H1 (cell line): ENCODE measurements at regions not wholly inside any gene's neighbourhood (a gene's known extent, or its start where the extent isn't known, plus 50 kb on each side); places are given as distances from the start of the nearest gene placed in this dataset.

Experiments
- CTCF ChIA-PET: fragments of 300-600 bp; sonication (Branson Sonifier 250); formaldehyde crosslinking; loops from one replicate; lab custom pipeline; 2021; ENCODE audit not compliant: partially characterized antibody; lab: Charles Lee
- POLR2A ChIA-PET: fragments of 300-600 bp; sonication (Branson Sonifier 250); formaldehyde crosslinking; loops from one replicate; lab custom pipeline; 2021; ENCODE audit warnings: inconsistent platforms; ENCODE audit not compliant: partially characterized antibody; lab: Charles Lee
- DNase-seq, 2 experiments: peaks; one replicate each; pipeline versions ENCODE4 v3.0.0 to v3.0.0-alpha.2; 2010 to 2022; ENCODE audit warnings: low spot score in 2 of 2, low read depth in 1 of 2, mixed read lengths in 1 of 2
- FAIRE-seq: peaks from 2 replicates; lab custom pipeline; 2011; peaks lifted over from hg19 to GRCh38; lab: Jason Lieb, UNC
- H2AFZ ChIP-seq: 2 replicates; pipeline ENCODE4 v1.8.1; 2012; ENCODE audit warnings: low read length, inconsistent platforms
- H2AK5ac ChIP-seq: 2 replicates; pipeline ENCODE4 v1.6.1; 2013; ENCODE audit warnings: low read depth, low read length
- H2BK120ac ChIP-seq: replicated peaks from 2 replicates; pipeline ENCODE3; 2013; ENCODE audit warnings: low read depth, low read length, inconsistent platforms
- H2BK12ac ChIP-seq: 2 replicates; pipeline ENCODE4 v1.6.1; 2013; ENCODE audit warnings: low read depth, low read length
- H2BK15ac ChIP-seq: 2 replicates; pipeline ENCODE4 v1.6.1; 2013; ENCODE audit warnings: low read length
- H2BK20ac ChIP-seq: 2 replicates; pipeline ENCODE4 v1.6.1; 2013; ENCODE audit warnings: low read length
- H2BK5ac ChIP-seq: 2 replicates; pipeline ENCODE4 v1.6.1; 2013; ENCODE audit warnings: low read depth, low read length
- H3K14ac ChIP-seq: 2 replicates; pipeline ENCODE4 v1.6.1; 2013; ENCODE audit warnings: inconsistent platforms; ENCODE audit not compliant: insufficient read length
- H3K18ac ChIP-seq: 2 replicates; pipeline ENCODE4 v1.6.1; 2013; ENCODE audit warnings: low read length; ENCODE audit errors: extremely low read depth
- H3K23ac ChIP-seq: 2 replicates; pipeline ENCODE4 v1.6.1; 2013; ENCODE audit warnings: inconsistent platforms; ENCODE audit not compliant: insufficient read length
- H3K23me2 ChIP-seq: 2 replicates; pipeline ENCODE4 v1.6.1; 2013; ENCODE audit warnings: low read depth, low read length
- H3K27ac ChIP-seq: 2 replicates; pipeline ENCODE4 v1.6.1; 2011; ENCODE audit warnings: low read depth, low read length, inconsistent platforms
- H3K27me3 ChIP-seq, 4 experiments: replicated peaks in 1 of 4; 1 replicate in 1 of 4; 2 replicates in 3 of 4; pipeline versions ENCODE4 v1.6.1 to v1.8.1; 2011 to 2013; ENCODE audit warnings: low read length in 3 of 4, mild to moderate bottlenecking in 3 of 4, inconsistent platforms in 2 of 4, mixed read lengths in 2 of 4, moderate library complexity in 1 of 4; ENCODE audit not compliant: control insufficient read depth in 3 of 4, insufficient read depth in 3 of 4; ENCODE audit errors: extremely low read depth in 1 of 4
- H3K36me3 ChIP-seq, 4 experiments: 2 replicates each; pipeline versions ENCODE4 v1.6.1 to v1.8.1; 2011 to 2013; ENCODE audit warnings: mild to moderate bottlenecking in 4 of 4, low read length in 3 of 4, moderate library complexity in 2 of 4, control low read depth in 1 of 4, inconsistent platforms in 1 of 4; ENCODE audit not compliant: insufficient read depth in 4 of 4, control insufficient read depth in 2 of 4
- H3K4ac ChIP-seq: replicated peaks from 2 replicates; pipeline ENCODE3; 2013; ENCODE audit warnings: low read length, low read depth, mixed read lengths, inconsistent platforms; ENCODE audit not compliant: insufficient read length
- H3K4me1 ChIP-seq, 4 experiments: replicated peaks in 1 of 4; 1 replicate in 1 of 4; 2 replicates in 3 of 4; pipeline versions ENCODE4 v1.6.1 to v1.8.1; 2011 to 2013; ENCODE audit warnings: low read length in 3 of 4, inconsistent platforms in 2 of 4, mixed read lengths in 1 of 4; ENCODE audit not compliant: insufficient read depth in 4 of 4, control insufficient read depth in 3 of 4
- H3K4me2 ChIP-seq, 2 experiments: 2 replicates each; pipeline versions ENCODE4 v1.6.1 to v1.8.1; 2011 to 2013; ENCODE audit warnings: low read depth in 2 of 2, low read length in 2 of 2, control low read depth in 1 of 2, inconsistent platforms in 1 of 2, mild to moderate bottlenecking in 1 of 2; ENCODE audit not compliant: insufficient read depth in 1 of 2
- H3K4me3 ChIP-seq, 4 experiments: fragments of 200-600, 300-600 bp in 1 of 4; sonication (generic), shearing (Covaris generic), sonication (Bioruptor Twin) in 1 of 4; 2 replicates each; pipeline versions ENCODE4 v1.5.1 to v1.8.1; 2011 to 2016; ENCODE audit warnings: low read length in 4 of 4, low read depth in 3 of 4, control low read depth in 2 of 4, inconsistent platforms in 2 of 4, mild to moderate bottlenecking in 2 of 4, mixed read lengths in 1 of 4, moderate library complexity in 1 of 4; ENCODE audit not compliant: insufficient read depth in 2 of 4; ENCODE audit errors: extremely low read depth in 1 of 4
- H3K56ac ChIP-seq: replicated peaks from 2 replicates; pipeline ENCODE3; 2013; ENCODE audit warnings: low read depth, mild to moderate bottlenecking, mixed read lengths, low read length, inconsistent platforms; ENCODE audit not compliant: insufficient read length
- H3K79me1 ChIP-seq: 2 replicates; pipeline ENCODE4 v1.6.1; 2013; ENCODE audit warnings: low read depth, low read length, control low read depth
- H3K79me2 ChIP-seq, 2 experiments: 2 replicates each; pipeline versions ENCODE4 v1.6.1 to v1.8.1; 2012 to 2013; ENCODE audit warnings: low read length in 2 of 2, mild to moderate bottlenecking in 2 of 2, inconsistent platforms in 1 of 2; ENCODE audit not compliant: insufficient read depth in 2 of 2, control insufficient read depth in 1 of 2
- H3K9ac ChIP-seq, 4 experiments: replicated peaks in 1 of 4; 1 replicate in 1 of 4; 2 replicates in 3 of 4; pipeline versions ENCODE4 v1.6.1 to v1.8.1; 2011 to 2013; ENCODE audit warnings: low read depth in 3 of 4, low read length in 3 of 4, control low read depth in 2 of 4, mild to moderate bottlenecking in 2 of 4, moderate library complexity in 2 of 4, inconsistent platforms in 1 of 4; ENCODE audit errors: extremely low read depth in 1 of 4
- H3K9me3 ChIP-seq, 2 experiments: 2 replicates each; pipeline versions ENCODE4 v1.6.1 to v1.8.1; 2012 to 2013; ENCODE audit warnings: mild to moderate bottlenecking in 2 of 2, moderate library complexity in 2 of 2, control low read depth in 1 of 2, inconsistent platforms in 1 of 2, low read depth in 1 of 2, low read length in 1 of 2, mixed read lengths in 1 of 2; ENCODE audit not compliant: insufficient read depth in 2 of 2
- H4K20me1 ChIP-seq, 2 experiments: replicated peaks in 1 of 2; 2 replicates each; pipeline versions ENCODE3 to v1.8.1; 2011 to 2013; ENCODE audit warnings: inconsistent platforms in 2 of 2, low read length in 2 of 2, mild to moderate bottlenecking in 1 of 2; ENCODE audit not compliant: insufficient read depth in 2 of 2, control insufficient read depth in 1 of 2
- H4K5ac ChIP-seq: 2 replicates; pipeline ENCODE4 v1.6.1; 2013; ENCODE audit warnings: low read length, low read depth, mixed read lengths, inconsistent platforms; ENCODE audit not compliant: insufficient read length
- H4K8ac ChIP-seq: 2 replicates; pipeline ENCODE4 v1.8.0; 2013; ENCODE audit warnings: mild to moderate bottlenecking, moderate library complexity, low read length, inconsistent platforms; ENCODE audit not compliant: insufficient read depth; ENCODE audit errors: extremely low read depth
- H4K91ac ChIP-seq: replicated peaks from 2 replicates; pipeline ENCODE3; 2013; ENCODE audit warnings: low read length, mixed read lengths, inconsistent platforms; ENCODE audit not compliant: insufficient read length
- ASH2L ChIP-seq: fragments of 200-600, 300-600 bp; sonication (generic); IDR thresholded peaks from one replicate; pipeline ENCODE4 v1.7.1; 2017; ENCODE audit warnings: low read length
- BCL11A ChIP-seq, 2 experiments: IDR thresholded peaks; one replicate each; pipeline ENCODE4 v1.6.1; 2011; ENCODE audit warnings: low read depth in 2 of 2, low read length in 2 of 2, mild to moderate bottlenecking in 2 of 2
- CHD2 ChIP-seq: IDR thresholded peaks from 2 replicates; pipeline ENCODE4 v1.6.1; 2012; ENCODE audit warnings: low read length, improper control_type of control experiment
- HDAC2 ChIP-seq, 2 experiments: fragments of 300-600 bp in 1 of 2; sonication (generic) in 1 of 2; IDR thresholded peaks; 2 replicates each; pipeline ENCODE4 v1.6.1; 2011 to 2012; ENCODE audit warnings: low read depth in 2 of 2, low read length in 2 of 2, mild to moderate bottlenecking in 2 of 2, moderate library complexity in 2 of 2, borderline replicate concordance in 1 of 2, inconsistent platforms in 1 of 2
- KDM4A ChIP-seq: IDR thresholded peaks from one replicate; pipeline ENCODE4 v1.7.1; 2012; ENCODE audit warnings: low read depth, mild to moderate bottlenecking, moderate library complexity, low read length, inconsistent platforms; ENCODE audit not compliant: severe bottlenecking
- MAX ChIP-seq: IDR thresholded peaks from 2 replicates; pipeline ENCODE4 v1.6.1; 2012; ENCODE audit warnings: inconsistent platforms
- RAD21 ChIP-seq, 2 experiments: IDR thresholded peaks in 1 of 2; conservative IDR thresholded peaks in 1 of 2; 2 replicates each; pipeline ENCODE4 v1.6.1; 2011; ENCODE audit warnings: low read depth in 2 of 2, low read length in 2 of 2, improper control_type of control experiment in 1 of 2, inconsistent platforms in 1 of 2, mild to moderate bottlenecking in 1 of 2, moderate library complexity in 1 of 2
- SIN3A ChIP-seq, 2 experiments: IDR thresholded peaks in 1 of 2; conservative IDR thresholded peaks in 1 of 2; 2 replicates each; pipeline ENCODE4 v1.6.1; 2011 to 2012; ENCODE audit warnings: low read length in 2 of 2, improper control_type of control experiment in 1 of 2, low read depth in 1 of 2, mild to moderate bottlenecking in 1 of 2
- SUZ12 ChIP-seq: fragments of 200-600 bp; sonication (generic); IDR thresholded peaks from 2 replicates; pipeline ENCODE4 v1.6.1; 2012; ENCODE audit warnings: mild to moderate bottlenecking, inconsistent platforms, low read length, moderate library complexity, mixed read lengths
- TCF12 ChIP-seq: IDR thresholded peaks from 2 replicates; pipeline ENCODE4 v1.6.1; 2011; ENCODE audit warnings: low read depth, mild to moderate bottlenecking, low read length
- YY1 ChIP-seq: IDR thresholded peaks from 2 replicates; pipeline ENCODE4 v1.6.1; 2011; ENCODE audit warnings: low read depth, mild to moderate bottlenecking, low read length
- WGBS, 2 experiments: shearing (Covaris generic) in 1 of 2; methylation state at CpG; one replicate each; pipeline versions ENCODE4 v1.1.6 to v1.1.7; 2013 to 2015; ENCODE audit warnings: low lambda C conversion rate in 2 of 2, mixed read lengths in 2 of 2, inconsistent platforms in 1 of 2, low coverage in 1 of 2, missing lambda C conversion rate in 1 of 2; ENCODE audit not compliant: insufficient replicate concordance in 2 of 2, insufficient coverage in 1 of 2, insufficient read length in 1 of 2; ENCODE audit errors: extremely low coverage in 1 of 2, missing lambda C conversion rate in 1 of 2; 5-methylcytosine and 5-hydroxymethylcytosine counted together

DNA sequence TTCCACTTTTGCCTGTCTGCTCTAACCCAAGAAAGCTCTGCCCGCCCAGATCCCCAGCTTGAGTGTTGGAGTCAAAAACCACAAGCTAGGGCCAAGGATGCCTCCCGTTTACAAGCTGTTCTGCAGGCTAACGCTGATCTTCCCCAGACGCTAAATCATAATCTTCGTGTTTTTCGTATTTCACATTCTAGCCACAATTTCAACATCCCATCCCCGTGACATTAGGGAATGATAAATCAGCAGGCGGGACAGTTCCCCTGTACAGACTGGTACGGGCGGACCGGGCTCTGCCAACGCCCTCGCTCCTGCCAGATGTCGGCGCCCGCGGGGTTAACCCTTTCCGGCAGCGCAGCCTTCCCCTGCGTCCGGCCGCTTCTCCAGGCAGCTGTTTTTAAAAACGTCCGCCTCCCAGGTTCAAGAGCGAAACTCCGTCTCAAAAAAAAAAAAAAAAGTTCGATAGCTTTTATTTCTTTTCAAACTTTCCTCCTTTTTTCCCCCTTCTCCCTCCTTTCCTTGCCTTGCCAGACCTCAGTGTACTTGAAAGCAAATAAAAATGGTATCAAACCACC lies 81.0 kb upstream of the BNC1 start:
- 5% methylated on average over 27 of the region's 27 CpGs; no CpG with 5 or more reads in 1 of the 2 experiments for WGBS, 2 experiments
- no peak overlapping the region for H3K14ac ChIP-seq
- H3K4me1 ChIP-seq = peaks cover 0 to 6% (median 2%) of the 10 kb centered on the region in 4 experiments; a peak in 1 of 7 replicates
- no peak overlapping the region for H2BK20ac ChIP-seq
- H3K23me2 ChIP-seq = peaks cover 2% of the 10 kb centered on the region; the same call in 1 of the 2 replicates
- H4K8ac ChIP-seq = no peak overlapping the region
- peak in 1 of 2 experiments; percentile 76 for DNase-seq
- H3K23ac ChIP-seq = no peak overlapping the region
- no peak overlapping the region for H2BK120ac ChIP-seq
- FAIRE-seq = no peak
- H2AFZ ChIP-seq = peak overlapping the region; percentile 99
- 0 out of 4 replicates have a peak, but pooled peaks of 1 of the 2 experiments have one; percentile 25 for TF ChIP-seq SIN3A (conservative IDR thresholded peaks at IDR 0.05 in 1 of 2, IDR thresholded peaks at IDR 0.05 in 1 of 2; ENCODE audit: low read depth in 1 of 2, low read length in 2 of 2)
- 0 out of 2 replicates have a peak, but pooled peaks have one; percentile 16 for TF ChIP-seq CHD2
- peak; percentile 38 for TF ChIP-seq KDM4A
- TF ChIP-seq HDAC2 (IDR thresholded peaks at IDR 0.05; ENCODE audit: borderline replicate concordance in 1 of 2, low read depth in 2 of 2, low read length in 2 of 2) = no peak
- TF ChIP-seq TCF12 = peak; percentile 79; the same call in 1 of the 2 replicates
- TF ChIP-seq SUZ12 = peak; percentile 39; the same call in 1 of the 2 replicates
- TF ChIP-seq MAX = 0 out of 2 replicates have a peak, but pooled peaks have one; percentile 16
- TF ChIP-seq BCL11A (IDR thresholded peaks at IDR 0.05; ENCODE audit: low read depth in 2 of 2, low read length in 2 of 2) = no peak
- no peak; a peak in 1 of 4 replicates for TF ChIP-seq RAD21 (IDR thresholded peaks at IDR 0.05 in 1 of 2, conservative IDR thresholded peaks at IDR 0.05 in 1 of 2; ENCODE audit: low read depth in 2 of 2, low read length in 2 of 2)
- peak; percentile 53 for TF ChIP-seq ASH2L
- peak; percentile 29; the same call in 1 of the 2 replicates for TF ChIP-seq YY1
- TF ChIP-seq, all 59 proteins: peak for 8
- Histone ChIP-seq H3K4me2 (peak overlapping the region; percentile 86 to 92), H2BK15ac (no peak overlapping the region), H4K91ac (no peak overlapping the region), H4K5ac (no peak overlapping the region), H3K79me2 (no peaks in the 10 kb centered on the region), H3K4me3 (peak overlapping the region; percentile 44 to 65 (median 51); a peak in 7 of 8 replicates), H3K36me3 (no peaks in the 10 kb centered on the region), H3K9me3 (no peaks in the 10 kb centered on the region), H3K4ac (no peak overlapping the region), H3K18ac (no peak overlapping the region), H3K27me3 (peaks cover 0 to 3% (median 0%) of the 10 kb centered on the region in 4 experiments; a peak in 3 of 7 replicates), H2AK5ac (no peak overlapping the region), H3K56ac (no peak overlapping the region), H4K20me1 (no peaks in the 10 kb centered on the region), H2BK5ac (no peak overlapping the region), H2BK12ac (no peak overlapping the region), H3K79me1 (no peaks in the 10 kb centered on the region), H3K9ac (peak overlapping the region in 1 of 4 experiments; percentile 39; a peak in 1 of 7 replicates), H3K27ac (no peak overlapping the region)
- CTCF ChIA-PET = interaction anchor here (0.8 to 1.8 kb wide), 6 partner anchors 10 to 117 kb away, joined by 3 to 8 read pairs (median 4); no protein-coding TSS in a partner anchor
- POLR2A ChIA-PET = interaction anchor here (1.1 kb wide), 1 partner anchor 18 kb away, joined by 3 read pairs; no protein-coding TSS in a partner anchor
